Ovary (tissue), 7 donors: ENCODE measurements at regions not wholly inside any gene's neighbourhood (a gene's known extent, or its start where the extent isn't known, plus 50 kb on each side); places are given as distances from the start of the nearest gene placed in this dataset.

Experiments used
- DNase-seq, 5 donors: peaks; one replicate each; pipeline ENCODE4 v3.0.0-alpha.2; 2019 to 2020
- H3K27ac ChIP-seq, 2 donors: fragments of 200-600 bp; one replicate each; pipeline versions ENCODE4 v1.5.1 to v1.8.0; 2019 to 2022
- H3K27me3 ChIP-seq: fragments of 200-600 bp; one replicate; pipeline ENCODE4 v1.8.0; 2022
- H3K36me3 ChIP-seq: fragments of 200-600 bp; sonication (generic); one replicate; pipeline ENCODE4 v1.5.1; 2019
- H3K4me1 ChIP-seq: one replicate; pipeline ENCODE4 v1.8.1; 2013; ENCODE audit warnings: mild to moderate bottlenecking, moderate library complexity; ENCODE audit not compliant: insufficient read depth
- H3K4me3 ChIP-seq: fragments of 200-600 bp; sonication (generic); one replicate; pipeline ENCODE4 v1.5.1; 2017
- H3K9me3 ChIP-seq, 2 donors: fragments of 200-600 bp in 1 of 2; sonication (generic) in 1 of 2; one replicate each; pipeline versions ENCODE4 v1.5.1 to v1.8.1; 2013 to 2019; ENCODE audit warnings: mild to moderate bottlenecking in 1 of 2, moderate library complexity in 1 of 2
- EP300 ChIP-seq: sonication (generic); formaldehyde crosslinking; IDR thresholded peaks from one replicate; pipeline ENCODE4 v1.6.1; 2017; ENCODE audit warnings: antibody characterized with exemption
- POLR2A ChIP-seq: fragments of 450-650 bp; IDR thresholded peaks from one replicate; pipeline ENCODE4 v1.6.1; 2017; ENCODE audit warnings: antibody characterized with exemption, mild to moderate bottlenecking, moderate library complexity
- WGBS, 3 donors: extraction: QIAGEN DNeasy Blood & Tissue Kit in 1 of 3; methylation state at CpG; one replicate each; pipeline versions ENCODE4 v1.1.5 to v1.1.7; 2013 to 2017; 5-methylcytosine and 5-hydroxymethylcytosine counted together
- intact Hi-C, 4 donors: fragments of 100-400 bp; cut with DNase I; formaldehyde crosslinking; loops; one replicate each; pipeline versions ENCODE4 v1.11.0 to v1.15.1; 2022 to 2023
- TF ChIP-seq, protein P1 (sequence below), 3 donors: fragments of 450-650 bp in 2 of 3; fragments of 200-600 bp in 1 of 3; IDR thresholded peaks; one replicate each; pipeline versions ENCODE4 v1.5.1 to v1.8.0; 2016 to 2022; ENCODE audit warnings: antibody characterized with exemption in 3 of 3, mild to moderate bottlenecking in 1 of 3
- donor health status: DM: no; HTN: no; CAD: no; lungs with moderate emphysema.
- donor health status: DM: no; HTN: no; CAD: no.
- donor health status: Bipolar disorder and iron deficiency.
- donor health status: DM: no; HTN: no; CAD: no.
- donor health status: DM: yes; HTN: yes; CAD: no.

DNA sequence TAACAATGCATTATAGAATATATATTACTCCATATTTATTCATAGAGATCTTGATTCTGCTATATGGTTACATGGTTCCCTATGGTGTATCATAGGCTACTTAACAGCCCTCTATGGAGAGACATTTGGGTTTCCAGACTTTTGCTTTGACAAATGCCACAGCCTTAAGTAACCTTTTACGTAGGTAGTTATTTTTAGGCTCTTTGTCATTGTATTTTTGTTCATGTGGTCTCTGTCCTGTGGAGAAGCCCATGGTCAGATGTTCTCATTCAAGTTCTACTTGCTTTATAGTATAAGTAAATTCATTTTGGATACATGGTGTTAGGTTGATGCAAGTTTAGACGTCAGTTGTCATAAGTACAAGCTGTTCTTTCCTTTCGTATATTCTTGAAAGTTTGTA, 275.2 kb upstream of the THSD7B start:
- Histone ChIP-seq H3K4me1 (no peaks in the 10 kb centered on the region), H3K9me3 (no peaks in the 10 kb centered on the region), H3K27ac (no peak overlapping the region), H3K27me3 (no peaks in the 10 kb centered on the region), H3K4me3 (no peak overlapping the region), H3K36me3 (no peaks in the 10 kb centered on the region)
- WGBS, 3 donors = 75 to 83% (median 82%) methylated on average over 3 of the region's 3 CpGs
- TF ChIP-seq EP300 = no peak
- TF ChIP-seq, protein P1, sequence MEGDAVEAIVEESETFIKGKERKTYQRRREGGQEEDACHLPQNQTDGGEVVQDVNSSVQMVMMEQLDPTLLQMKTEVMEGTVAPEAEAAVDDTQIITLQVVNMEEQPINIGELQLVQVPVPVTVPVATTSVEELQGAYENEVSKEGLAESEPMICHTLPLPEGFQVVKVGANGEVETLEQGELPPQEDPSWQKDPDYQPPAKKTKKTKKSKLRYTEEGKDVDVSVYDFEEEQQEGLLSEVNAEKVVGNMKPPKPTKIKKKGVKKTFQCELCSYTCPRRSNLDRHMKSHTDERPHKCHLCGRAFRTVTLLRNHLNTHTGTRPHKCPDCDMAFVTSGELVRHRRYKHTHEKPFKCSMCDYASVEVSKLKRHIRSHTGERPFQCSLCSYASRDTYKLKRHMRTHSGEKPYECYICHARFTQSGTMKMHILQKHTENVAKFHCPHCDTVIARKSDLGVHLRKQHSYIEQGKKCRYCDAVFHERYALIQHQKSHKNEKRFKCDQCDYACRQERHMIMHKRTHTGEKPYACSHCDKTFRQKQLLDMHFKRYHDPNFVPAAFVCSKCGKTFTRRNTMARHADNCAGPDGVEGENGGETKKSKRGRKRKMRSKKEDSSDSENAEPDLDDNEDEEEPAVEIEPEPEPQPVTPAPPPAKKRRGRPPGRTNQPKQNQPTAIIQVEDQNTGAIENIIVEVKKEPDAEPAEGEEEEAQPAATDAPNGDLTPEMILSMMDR (IDR thresholded peaks at IDR 0.05) = no peak
- no peak for TF ChIP-seq POLR2A
- intact Hi-C loops = no loop called here
- no peak for DNase-seq

DNA sequence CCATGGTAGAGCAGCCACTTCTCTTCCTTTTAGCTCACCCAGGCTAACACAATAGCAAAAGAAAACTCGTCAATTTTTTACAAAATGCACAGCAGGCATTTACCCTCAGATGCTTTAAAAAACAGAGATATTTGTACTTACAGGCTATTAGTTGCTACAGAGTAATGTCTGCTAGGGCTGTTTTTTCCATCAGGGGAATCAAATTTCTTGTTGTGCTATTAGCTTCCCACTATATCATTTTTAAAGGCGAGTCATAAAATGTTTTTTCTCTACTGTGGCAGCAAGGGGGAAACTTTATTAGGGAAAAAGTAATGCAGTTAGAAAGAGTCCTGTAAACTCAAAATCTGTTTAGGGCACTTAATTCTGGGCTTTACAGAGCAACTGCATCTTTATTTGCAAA, 277.9 kb upstream of the THSD7B start:
- Histone ChIP-seq H3K4me3 (no peak overlapping the region), H3K36me3 (no peaks in the 10 kb centered on the region), H3K27ac (no peak overlapping the region), H3K9me3 (no peaks in the 10 kb centered on the region), H3K4me1 (no peaks in the 10 kb centered on the region), H3K27me3 (no peaks in the 10 kb centered on the region)
- intact Hi-C loops = no loop called here
- WGBS, 3 donors = 51 to 63% (median 61%) methylated on average over 2 of the region's 2 CpGs
- TF ChIP-seq EP300 = no peak
- no peak for TF ChIP-seq POLR2A
- TF ChIP-seq, protein P1 (IDR thresholded peaks at IDR 0.05) = no peak
- no peak for DNase-seq

DNA sequence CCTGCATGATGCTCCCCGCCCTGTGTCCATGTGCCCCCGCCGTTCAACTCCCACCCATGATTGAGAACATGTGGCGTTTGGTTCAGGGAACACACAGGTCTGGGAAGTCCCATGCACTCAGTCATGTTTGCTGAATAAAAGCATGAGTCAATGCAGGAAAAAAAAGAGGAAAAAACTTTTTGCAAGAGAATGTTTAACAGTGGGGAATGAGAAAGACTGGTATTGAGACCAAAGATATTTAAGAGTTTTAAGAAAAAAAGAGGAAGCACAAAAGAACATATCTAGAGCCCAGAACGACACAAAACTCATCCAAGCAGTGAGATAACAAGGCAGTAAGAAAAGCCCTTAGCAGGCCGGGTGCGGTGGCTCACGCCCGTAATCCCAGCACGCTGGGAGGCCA, 279.2 kb upstream of the THSD7B start:
- no peaks in the 10 kb centered on the region for H3K9me3 ChIP-seq
- no peak for DNase-seq
- TF ChIP-seq EP300 (no peak), POLR2A (no peak)
- TF ChIP-seq, protein P1 (IDR thresholded peaks at IDR 0.05) = no peak
- H3K4me1 ChIP-seq = no peaks in the 10 kb centered on the region
- intact Hi-C loops = no loop called here
- no peak overlapping the region for H3K27ac ChIP-seq
- 82 to 86% (median 83%) methylated on average over 10 of the region's 10 CpGs for WGBS, 3 donors
- no peak overlapping the region for H3K4me3 ChIP-seq
- no peaks in the 10 kb centered on the region for H3K36me3 ChIP-seq
- no peaks in the 10 kb centered on the region for H3K27me3 ChIP-seq

DNA sequence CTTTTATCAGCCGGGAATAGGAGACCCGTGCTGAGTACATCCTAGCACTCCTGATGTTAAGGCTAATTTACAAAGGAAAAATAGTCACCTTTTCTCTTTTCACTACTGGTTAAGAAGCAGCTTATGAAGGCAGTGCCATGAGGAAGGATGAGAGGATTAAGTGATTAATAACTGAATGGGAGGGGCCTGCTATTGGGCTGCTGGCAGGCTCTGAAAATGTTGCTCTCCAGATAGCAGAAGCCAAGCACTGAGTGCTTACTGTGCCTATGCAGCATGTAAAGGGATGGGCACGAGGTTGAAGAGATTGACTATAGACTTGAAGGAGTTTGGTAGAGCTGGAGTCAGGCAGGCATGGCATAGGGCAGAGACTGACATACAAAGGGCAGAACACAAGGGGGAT, 282.4 kb upstream of the THSD7B start:
- H3K27ac ChIP-seq = no peak overlapping the region
- H3K27me3 ChIP-seq = no peaks in the 10 kb centered on the region
- DNase-seq = no peak
- no peaks in the 10 kb centered on the region for H3K36me3 ChIP-seq
- intact Hi-C loops = loop anchor here in 1 of 4 donors (1.0 kb wide), 1 partner anchor 9 kb away; no protein-coding TSS in a partner anchor
- WGBS, 3 donors = 64 to 80% (median 79%) methylated on average over 3 of the region's 3 CpGs
- no peaks in the 10 kb centered on the region for H3K4me1 ChIP-seq
- H3K9me3 ChIP-seq = peaks cover 0 to 3% of the 10 kb centered on the region in 2 donors
- no peak overlapping the region for H3K4me3 ChIP-seq
- TF ChIP-seq, protein P1 (IDR thresholded peaks at IDR 0.05) = no peak
- TF ChIP-seq POLR2A = no peak
- no peak for TF ChIP-seq EP300

DNA sequence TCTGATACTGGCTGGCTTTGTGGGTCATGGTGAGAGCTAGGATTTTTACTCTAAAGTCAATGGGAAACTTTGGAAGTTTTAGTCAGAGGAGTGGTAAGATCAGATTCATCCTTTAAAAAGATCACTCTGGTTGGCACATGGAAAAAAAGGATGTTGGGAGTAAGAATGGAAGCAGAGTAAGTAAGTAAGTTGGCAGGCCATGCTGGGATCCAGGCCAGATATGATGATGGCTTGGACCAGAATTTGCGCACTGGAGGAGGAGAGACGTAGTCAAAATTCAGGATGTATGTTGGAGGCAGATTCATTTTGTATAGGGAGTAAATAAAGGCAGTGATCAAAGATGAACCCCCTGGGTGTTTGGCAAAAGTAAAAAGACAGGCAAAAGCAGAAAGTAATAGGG, 283.3 kb upstream of the THSD7B start:
- TF ChIP-seq EP300 = no peak
- TF ChIP-seq POLR2A = no peak
- TF ChIP-seq, protein P1 (IDR thresholded peaks at IDR 0.05) = no peak
- peaks cover 0 to 3% of the 10 kb centered on the region in 2 donors for H3K9me3 ChIP-seq
- H3K27me3 ChIP-seq = no peaks in the 10 kb centered on the region
- no peak overlapping the region for H3K27ac ChIP-seq
- no peaks in the 10 kb centered on the region for H3K36me3 ChIP-seq
- no peak overlapping the region for H3K4me3 ChIP-seq
- WGBS, 3 donors = 76 to 82% (median 77%) methylated on average over 2 of the region's 2 CpGs
- no peak for DNase-seq
- no peaks in the 10 kb centered on the region for H3K4me1 ChIP-seq
- intact Hi-C loops = loop anchor here in 1 of 4 donors (1.0 kb wide), 1 partner anchor 10 kb away; no protein-coding TSS in a partner anchor
